GM21529 (cell line): ENCODE measurements at regions not wholly inside any gene's neighbourhood (a gene's known extent, or its start where the extent isn't known, plus 50 kb on each side); places are given as distances from the start of the nearest gene placed in this dataset.

Experiments
- ATAC-seq: cut with Tn5 transposase; IDR thresholded peaks from one replicate; pipeline ENCODE4 v1.9.1; 2021; ENCODE audit not compliant: unreplicated experiment

DNA sequence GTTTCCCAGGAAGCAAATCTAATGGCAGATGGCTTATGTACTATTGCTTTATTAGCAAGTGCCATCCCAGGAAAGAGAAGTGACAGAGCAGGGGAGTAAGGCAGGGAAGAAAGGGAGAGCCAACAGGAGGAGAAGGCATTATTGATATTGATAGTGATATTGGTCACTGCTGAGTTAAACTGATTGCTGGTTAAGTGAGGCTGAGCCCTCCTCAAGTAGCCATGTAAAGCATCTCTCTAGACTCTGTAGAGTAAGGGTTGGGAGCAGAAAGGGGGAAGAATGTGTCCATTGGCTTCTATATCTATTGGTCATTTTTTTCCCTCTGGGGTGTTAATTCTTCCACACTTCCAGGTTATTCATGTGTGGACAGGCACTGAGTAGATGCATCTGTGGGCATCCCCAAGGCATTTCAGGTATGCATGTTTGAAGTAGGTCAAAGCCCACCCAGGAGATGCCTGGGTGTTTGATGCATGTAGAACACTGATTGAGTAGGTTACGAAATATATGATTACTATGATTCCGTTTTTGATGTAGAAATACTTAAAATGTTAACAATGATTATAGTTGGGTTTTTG, 290.5 kb upstream of the DPYD start:
- ATAC-seq, result no peak

GRCh38 chr1:98210563-98210962, 289.7 kb upstream of the DPYD start:
- no peak for ATAC-seq

- ATAC-seq, result no peak
Measured at GRCh38 chr1:98210064-98210463, 289.2 kb upstream of the DPYD start.

GRCh38 chr1:98205291-98206017, 284.6 kb upstream of the DPYD start:
- no peak for ATAC-seq

DNA sequence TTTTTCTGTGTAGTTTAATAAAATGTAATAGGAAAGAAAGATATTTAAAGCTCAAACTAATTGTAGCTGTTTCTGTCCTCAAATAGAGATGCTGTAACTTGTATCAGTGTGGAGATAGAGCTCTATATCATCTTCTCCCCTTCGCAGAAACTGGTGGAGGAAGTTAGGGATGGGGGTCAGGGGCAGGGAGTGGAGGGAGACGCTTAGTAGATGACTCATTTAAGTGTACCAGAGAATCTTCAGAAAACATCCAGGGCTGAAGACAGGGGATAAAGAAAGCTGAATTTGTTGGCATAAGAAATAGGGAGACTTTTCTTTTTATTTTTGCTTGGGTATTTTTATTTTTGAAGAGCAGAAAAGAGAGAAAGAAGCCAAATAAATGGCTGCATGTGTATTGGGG, 282.6 kb upstream of the DPYD start:
- no peak for ATAC-seq

- no peak for ATAC-seq
Measured at GRCh38 chr1:98201666-98202081, 280.8 kb upstream of the DPYD start.

DNA sequence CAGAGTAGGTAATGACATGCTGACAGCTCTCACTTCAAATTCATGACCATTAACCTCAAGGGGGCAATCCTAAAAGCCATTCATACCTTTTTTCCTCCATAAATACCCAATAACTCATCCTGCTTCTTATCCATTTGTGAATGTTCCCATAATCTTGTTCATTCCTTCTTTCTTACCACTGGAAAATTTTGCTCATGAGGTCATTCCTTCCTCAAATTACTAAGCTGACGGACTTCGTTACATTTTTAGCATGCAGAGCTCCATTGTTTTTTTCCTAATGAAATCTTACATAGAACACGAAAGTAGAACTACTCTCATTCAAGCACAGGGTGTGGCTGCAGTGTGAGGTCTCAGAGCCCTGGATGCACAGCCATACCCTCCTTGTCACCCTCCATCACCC, 276.5 kb upstream of the DPYD start:
- no peak for ATAC-seq

DNA sequence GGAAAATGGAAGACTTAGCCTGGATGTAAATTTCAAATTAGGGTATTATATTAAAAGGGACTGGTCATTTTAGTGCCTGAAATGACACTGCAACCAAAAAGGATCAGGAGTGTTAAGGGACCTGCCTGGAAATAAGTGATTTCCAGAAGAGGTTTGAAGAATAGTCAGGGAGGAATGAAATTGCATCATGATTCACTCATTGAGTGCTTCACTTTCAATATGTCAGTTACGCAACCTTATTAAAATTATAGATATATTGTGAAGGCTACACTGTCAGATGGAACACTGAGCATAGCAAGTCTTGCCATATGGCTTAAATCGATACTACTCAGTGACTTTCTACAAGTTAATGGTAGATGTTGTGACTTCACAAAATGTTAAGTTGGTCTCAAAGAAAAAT, 275.2 kb upstream of the DPYD start:
- ATAC-seq, result no peak

DNA sequence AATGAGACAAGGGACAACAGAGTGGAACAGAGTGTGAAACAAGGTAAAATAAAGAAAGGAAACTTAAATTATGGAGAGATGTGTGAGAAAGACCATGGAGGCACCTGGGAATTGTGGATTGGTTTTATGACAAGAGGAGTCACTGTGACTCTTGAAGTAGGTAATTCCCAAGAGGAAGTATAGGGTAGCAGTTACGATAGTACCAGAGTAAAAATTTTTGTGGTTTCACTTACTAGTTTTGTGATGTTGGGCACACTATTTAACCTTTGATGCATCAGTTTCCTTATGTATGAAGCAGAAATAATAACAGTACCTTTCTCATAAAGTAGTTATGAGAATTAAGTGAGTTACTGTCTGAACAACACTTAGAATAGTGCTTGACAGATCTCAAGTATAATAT, 267.9 kb upstream of the DPYD start:
- ATAC-seq, result no peak

DNA sequence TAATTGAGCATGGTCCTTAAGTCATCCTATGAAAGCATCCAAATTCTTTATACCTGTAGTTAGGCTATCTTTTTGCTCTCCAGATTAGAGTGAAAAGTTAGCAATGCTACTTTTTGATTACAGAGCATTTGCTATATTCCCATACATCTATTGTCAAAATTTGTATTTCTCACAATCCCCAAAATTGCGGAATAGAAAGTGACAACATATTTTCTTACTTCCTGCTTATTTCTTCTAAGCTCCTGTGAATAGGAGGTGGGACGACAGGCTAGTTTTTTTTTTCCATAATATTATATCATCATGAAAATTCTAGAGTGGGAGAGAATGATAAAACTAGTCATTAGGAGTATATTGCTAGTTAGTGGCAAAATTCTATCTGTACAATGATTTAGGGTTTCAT, 264.0 kb upstream of the DPYD start:
- ATAC-seq, result no peak

DNA sequence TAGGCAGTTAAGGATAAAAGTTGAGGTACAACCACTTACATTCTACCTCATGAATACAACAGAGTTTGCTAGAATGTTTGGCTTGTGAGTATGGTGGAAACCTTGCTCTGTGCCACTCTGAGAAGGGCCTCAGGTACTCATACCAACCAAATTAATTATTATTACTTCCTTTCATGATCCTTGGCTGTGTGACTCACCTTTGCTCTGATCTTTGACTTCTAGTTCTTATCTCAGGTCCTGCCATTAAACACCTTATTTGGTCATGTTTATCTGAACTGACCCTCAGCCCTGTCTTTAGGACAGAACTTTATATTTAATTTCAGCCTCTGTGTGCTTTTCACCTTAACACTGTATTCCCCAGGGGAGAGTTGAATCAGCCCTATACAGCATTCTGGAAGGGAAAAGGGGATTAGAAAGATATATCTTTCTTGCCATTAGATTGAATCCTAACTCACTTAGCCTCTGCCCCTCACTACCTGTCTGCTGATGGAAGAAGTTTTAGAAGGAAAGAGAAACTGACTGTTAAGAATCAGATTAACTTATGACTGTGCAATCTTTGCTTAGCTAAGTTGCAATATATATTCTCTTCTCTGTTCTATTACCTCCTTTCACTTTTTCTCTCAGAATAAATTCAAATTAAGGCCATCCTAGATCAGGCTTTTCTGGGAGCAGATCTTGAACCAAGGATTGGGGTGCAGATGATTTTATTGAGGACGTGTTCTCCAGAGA, 260.4 kb upstream of the DPYD start:
- ATAC-seq, result no peak

DNA sequence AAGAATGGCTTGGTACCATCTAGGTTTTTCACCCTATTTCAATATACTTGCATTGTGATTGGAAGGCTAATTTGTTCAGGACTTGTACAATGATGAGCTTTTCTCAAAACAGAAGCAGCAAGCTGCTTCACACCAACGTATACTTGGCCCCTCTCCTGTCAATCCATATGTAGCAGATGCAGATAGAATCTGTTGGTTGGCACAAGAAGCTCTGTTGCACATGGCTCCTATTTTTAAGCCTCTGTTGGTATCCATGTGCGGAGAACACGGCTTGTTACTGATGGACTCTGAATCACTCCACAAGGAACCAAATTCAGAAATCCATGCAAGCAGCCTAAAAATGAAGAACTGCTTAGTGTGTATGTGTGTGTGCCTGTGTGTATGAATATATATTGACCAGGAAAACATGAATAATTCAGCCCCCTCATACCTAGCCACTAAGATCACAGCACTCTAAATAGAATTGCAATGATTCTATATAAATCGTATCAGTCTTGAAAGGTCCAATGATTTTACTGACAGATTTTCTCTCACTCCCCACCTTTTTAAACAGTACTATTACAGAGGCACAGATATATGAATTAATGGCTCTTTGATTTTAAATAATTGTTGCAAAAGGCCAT, 258.4 kb upstream of the DPYD start:
- ATAC-seq, result no peak

GRCh38 chr1:98177751-98178150, 256.9 kb upstream of the DPYD start:
- no peak for ATAC-seq

- ATAC-seq, result no peak
Measured at GRCh38 chr1:98176936-98177335, 256.1 kb upstream of the DPYD start.

DNA sequence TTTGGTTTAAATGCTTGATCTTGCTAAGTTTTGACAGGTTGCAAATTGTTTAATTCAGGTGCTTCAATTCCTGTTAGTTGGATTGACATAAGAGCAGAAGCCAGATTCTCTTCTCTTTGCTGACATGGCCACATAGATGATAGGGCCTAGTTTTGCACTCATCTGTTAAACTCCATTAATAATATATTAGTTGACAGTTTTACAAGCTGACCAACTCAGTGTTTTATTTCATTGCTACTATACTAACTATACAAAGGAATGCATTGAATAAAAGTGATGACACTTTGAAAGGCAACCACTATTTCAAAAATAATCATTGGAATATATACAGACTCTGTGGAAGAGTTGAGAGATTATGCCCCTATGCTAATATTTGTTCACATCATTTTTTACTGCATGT, 255.6 kb upstream of the DPYD start:
- no peak for ATAC-seq

- no peak for ATAC-seq
Measured at GRCh38 chr1:98172578-98172977, 251.7 kb upstream of the DPYD start.

DNA sequence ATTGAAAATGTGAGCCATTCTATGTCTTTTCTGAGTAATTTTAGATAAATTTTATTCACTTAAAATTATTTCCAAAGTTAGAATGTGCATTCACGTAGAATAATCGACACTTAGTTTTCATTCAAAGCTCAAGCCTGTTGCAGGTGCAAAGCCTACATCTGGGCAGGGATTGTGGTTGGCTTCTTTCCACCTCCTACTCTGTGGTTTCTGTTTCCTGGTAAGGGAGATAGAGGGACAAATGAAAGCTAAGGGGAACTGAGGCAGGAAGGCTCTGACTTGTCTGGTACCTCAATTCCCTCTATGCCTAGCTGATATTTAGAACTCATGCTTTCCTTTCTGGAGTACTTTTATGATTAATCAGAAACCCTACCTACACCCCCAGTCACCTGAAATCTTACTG, 251.2 kb upstream of the DPYD start:
- no peak for ATAC-seq

- ATAC-seq, result no peak
Measured at GRCh38 chr1:98164509-98164908, 243.7 kb upstream of the DPYD start.

DNA sequence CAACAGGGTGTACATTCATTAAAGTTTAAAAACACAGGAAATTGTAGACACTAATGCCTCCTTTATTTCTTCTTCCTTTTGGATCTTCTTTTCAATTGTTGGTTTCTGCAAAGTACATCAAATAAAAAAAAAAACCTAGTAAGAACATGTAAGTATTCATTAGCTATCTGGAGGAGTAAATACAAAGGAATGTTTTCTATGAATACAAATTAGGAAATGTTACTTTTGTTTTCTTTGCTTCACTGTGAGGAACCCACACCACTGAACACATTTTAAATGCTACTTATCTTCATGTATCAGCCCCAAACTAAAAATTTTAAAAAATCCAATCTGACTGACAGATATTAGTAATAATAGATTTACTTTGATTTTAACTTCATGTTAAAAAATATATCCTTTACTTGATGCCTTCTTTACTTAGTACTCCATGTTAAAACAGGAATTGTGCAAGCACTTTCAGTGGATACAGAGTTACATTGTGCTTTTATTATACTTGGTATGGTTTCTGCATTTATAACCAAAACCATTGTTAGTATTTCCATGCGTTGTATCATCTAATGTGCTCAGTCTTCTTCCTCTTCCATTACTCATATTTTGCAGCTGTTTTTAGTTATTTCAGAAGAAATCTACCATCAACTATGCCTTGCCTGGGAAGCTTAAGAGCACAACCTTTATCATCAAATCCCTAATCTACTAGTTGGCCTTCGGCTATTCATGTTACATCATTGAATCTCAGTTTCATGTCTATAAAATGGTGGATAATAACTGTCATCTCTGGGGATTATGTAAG, 236.9 kb upstream of the DPYD start:
- no peak for ATAC-seq

GRCh38 chr1:98147280-98147679, 226.4 kb upstream of the DPYD start:
- ATAC-seq, result no peak

DNA sequence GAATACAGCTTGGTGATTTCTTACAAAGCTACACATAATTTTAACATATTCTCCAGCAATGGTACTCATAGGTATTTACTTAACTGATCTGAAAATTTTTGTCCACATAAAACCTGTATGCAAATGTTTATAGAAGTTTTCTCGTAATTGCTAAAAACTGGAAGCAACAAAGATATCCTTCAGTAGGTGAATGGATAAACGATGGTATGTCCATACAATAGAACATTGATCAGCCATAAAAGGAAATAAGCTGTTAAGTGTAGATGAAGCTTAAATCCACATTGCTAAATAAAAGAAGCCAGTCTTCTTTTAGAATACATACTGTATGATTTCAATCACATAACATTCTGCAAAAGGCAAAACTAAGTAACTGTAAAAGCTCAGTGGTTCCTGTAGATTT, 224.8 kb upstream of the DPYD start:
- no peak for ATAC-seq
